CD4-positive, alpha-beta T cell (primary cell): ENCODE measurements at regions not wholly inside any gene's neighbourhood (a gene's known extent, or its start where the extent isn't known, plus 50 kb on each side); places are given as distances from the start of the nearest gene placed in this dataset.

ENCODE experiments used
- ATAC-seq: fragments of 200-7000 bp; cut with Tn5 transposase; one replicate; pipeline ENCODE4 v1.10.0; 2022; ENCODE audit warnings: mild to moderate bottlenecking; ENCODE audit not compliant: poor library complexity
- CTCF ChIA-PET: fragments of 350-600 bp; sonication (Branson Sonifier 250); formaldehyde crosslinking; loops from one replicate; lab custom pipeline; 2021; ENCODE audit warnings: antibody characterized with exemption, inconsistent platforms; lab: Charles Lee
- POLR2A ChIA-PET: fragments of 350-600 bp; sonication (Branson Sonifier 250); formaldehyde crosslinking; loops from one replicate; lab custom pipeline; 2021; ENCODE audit warnings: antibody characterized with exemption, inconsistent platforms; lab: Charles Lee
- DNase-seq, 14 experiments: peaks; one replicate each; pipeline ENCODE4 v3.0.0-alpha.2; 2013 to 2020; ENCODE audit warnings: mixed read lengths in 2 of 14
- H3K27ac ChIP-seq, 2 donors: one replicate each; pipeline versions ENCODE4 v1.5.1 to v1.7.0; 2013; ENCODE audit warnings: low read length in 2 of 2, low read depth in 1 of 2, mild to moderate bottlenecking in 1 of 2
- H3K27me3 ChIP-seq, 2 experiments: 1 replicate in 1 of 2; 2 replicates in 1 of 2; pipeline versions ENCODE4 v1.6.1 to v1.7.0; 2013; ENCODE audit warnings: low read length in 2 of 2, control low read depth in 1 of 2, mild to moderate bottlenecking in 1 of 2, moderate library complexity in 1 of 2; ENCODE audit not compliant: insufficient read depth in 2 of 2, control insufficient read depth in 1 of 2
- H3K36me3 ChIP-seq: one replicate; pipeline ENCODE4 v1.6.1; 2013; ENCODE audit warnings: low read length, control low read depth; ENCODE audit not compliant: insufficient read depth
- H3K4me1 ChIP-seq: one replicate; pipeline ENCODE4 v1.6.1; 2013; ENCODE audit warnings: low read length, control low read depth; ENCODE audit not compliant: insufficient read depth
- H3K4me3 ChIP-seq: one replicate; pipeline ENCODE4 v1.5.1; 2013; ENCODE audit warnings: mild to moderate bottlenecking, low read length, moderate library complexity
- H3K9me3 ChIP-seq, 2 experiments: 1 replicate in 1 of 2; 2 replicates in 1 of 2; pipeline versions ENCODE4 v1.6.1 to v1.7.0; 2013; ENCODE audit warnings: low read length in 2 of 2, mild to moderate bottlenecking in 2 of 2, control low read depth in 1 of 2, moderate library complexity in 1 of 2; ENCODE audit not compliant: control insufficient read depth in 1 of 2, insufficient read depth in 1 of 2
- H3K27ac Mint-ChIP-seq: one replicate; pipeline ENCODE4 v1.8.0; 2020; ENCODE audit warnings: mixed read lengths
- H3K27me3 Mint-ChIP-seq: one replicate; pipeline ENCODE4 v1.8.0; 2021; ENCODE audit warnings: mixed read lengths
- H3K36me3 Mint-ChIP-seq: one replicate; pipeline ENCODE4 v1.8.0; 2021; ENCODE audit warnings: low read depth, mixed read lengths
- H3K4me1 Mint-ChIP-seq: one replicate; pipeline ENCODE4 v1.8.0; 2021; ENCODE audit warnings: low read depth, mixed read lengths
- H3K4me3 Mint-ChIP-seq: one replicate; pipeline ENCODE4 v1.8.0; 2020; ENCODE audit warnings: mild to moderate bottlenecking, mixed read lengths
- H3K9me3 Mint-ChIP-seq: one replicate; pipeline ENCODE4 v1.8.0; 2020; ENCODE audit warnings: mixed read lengths
- CTCF ChIP-seq: fragments of 200-600 bp; IDR thresholded peaks from one replicate; pipeline ENCODE4 v1.8.0; 2022; ENCODE audit warnings: antibody characterized with exemption, mild to moderate bottlenecking
- intact Hi-C, 2 experiments: fragments of 100-400 bp; cut with DNase I in 1 of 2; cut with micrococcal nuclease in 1 of 2; formaldehyde crosslinking; loops; one replicate each; pipeline versions ENCODE4 v1.15.1 to v1.9.0; 2023 to 2025; cut with DNase I, micrococcal nuclease

- no peaks in the 10 kb centered on the region for H3K4me1 Mint-ChIP-seq
- no peak overlapping the region for H3K27ac ChIP-seq
- H3K4me3 Mint-ChIP-seq: no peak overlapping the region
- TF ChIP-seq CTCF: no peak
- no peak overlapping the region for H3K27ac Mint-ChIP-seq
- H3K9me3 ChIP-seq: no peaks in the 10 kb centered on the region
- H3K4me1 ChIP-seq: no peaks in the 10 kb centered on the region
- no peaks in the 10 kb centered on the region for H3K36me3 Mint-ChIP-seq
- intact Hi-C loops: no loop called here
- no peaks in the 10 kb centered on the region for H3K9me3 Mint-ChIP-seq
- CTCF ChIA-PET: no interaction called here
- H3K36me3 ChIP-seq: no peaks in the 10 kb centered on the region
- POLR2A ChIA-PET: no interaction called here
- DNase-seq: no peak
- no peak overlapping the region for H3K4me3 ChIP-seq
- no peaks in the 10 kb centered on the region for H3K27me3 ChIP-seq
- no peaks in the 10 kb centered on the region for H3K27me3 Mint-ChIP-seq
- no peak for ATAC-seq
Observed at GRCh38 chr2:7967707-7968405, 714.0 kb upstream of the ID2 start.

GRCh38 chr2:7969756-7970515, 711.9 kb upstream of the ID2 start:
- Histone ChIP-seq H3K27ac (no peak overlapping the region), H3K4me3 (no peak overlapping the region), H3K36me3 (no peaks in the 10 kb centered on the region), H3K27me3 (no peaks in the 10 kb centered on the region), H3K4me1 (no peaks in the 10 kb centered on the region), H3K9me3 (no peaks in the 10 kb centered on the region)
- Mint-ChIP-seq H3K4me1 (no peaks in the 10 kb centered on the region), H3K27ac (no peak overlapping the region), H3K36me3 (no peaks in the 10 kb centered on the region), H3K4me3 (no peak overlapping the region), H3K9me3 (no peaks in the 10 kb centered on the region), H3K27me3 (no peaks in the 10 kb centered on the region)
- intact Hi-C loops: no loop called here
- ATAC-seq (no peak), DNase-seq (no peak)
- ChIA-PET POLR2A (no interaction called here), CTCF (no interaction called here)
- TF ChIP-seq CTCF: no peak

GRCh38 chr2:7971248-7971647, 710.6 kb upstream of the ID2 start:
- no peak for TF ChIP-seq CTCF
- no peak overlapping the region for H3K27ac ChIP-seq
- H3K27me3 ChIP-seq: no peaks in the 10 kb centered on the region
- DNase-seq: no peak
- POLR2A ChIA-PET: no interaction called here
- Mint-ChIP-seq H3K4me3 (no peak overlapping the region), H3K4me1 (no peaks in the 10 kb centered on the region), H3K36me3 (no peaks in the 10 kb centered on the region), H3K9me3 (no peaks in the 10 kb centered on the region), H3K27me3 (no peaks in the 10 kb centered on the region), H3K27ac (no peak overlapping the region)
- CTCF ChIA-PET: no interaction called here
- no peaks in the 10 kb centered on the region for H3K4me1 ChIP-seq
- no peak for ATAC-seq
- intact Hi-C loops: no loop called here
- H3K4me3 ChIP-seq: no peak overlapping the region
- no peaks in the 10 kb centered on the region for H3K9me3 ChIP-seq
- no peaks in the 10 kb centered on the region for H3K36me3 ChIP-seq
